HG03469 (cell line): ENCODE measurements at regions not wholly inside any gene's neighbourhood (a gene's known extent, or its start where the extent isn't known, plus 50 kb on each side); places are given as distances from the start of the nearest gene placed in this dataset.
"Not testable (repeated sequence)": the region's sequence is repeated elsewhere in the genome, so short reads cannot be mapped to it uniquely, and the experiment has no call there.

Source experiments
- ATAC-seq: cut with Tn5 transposase; IDR thresholded peaks from one replicate; pipeline ENCODE4 v1.9.1; 2021; ENCODE audit warnings: mild to moderate bottlenecking, moderate library complexity, moderate number of reproducible peaks; ENCODE audit not compliant: unreplicated experiment

- ATAC-seq: no peak
Observed at GRCh38 chr7:17396692-17397091, 98.2 kb downstream of the AHR start.

DNA sequence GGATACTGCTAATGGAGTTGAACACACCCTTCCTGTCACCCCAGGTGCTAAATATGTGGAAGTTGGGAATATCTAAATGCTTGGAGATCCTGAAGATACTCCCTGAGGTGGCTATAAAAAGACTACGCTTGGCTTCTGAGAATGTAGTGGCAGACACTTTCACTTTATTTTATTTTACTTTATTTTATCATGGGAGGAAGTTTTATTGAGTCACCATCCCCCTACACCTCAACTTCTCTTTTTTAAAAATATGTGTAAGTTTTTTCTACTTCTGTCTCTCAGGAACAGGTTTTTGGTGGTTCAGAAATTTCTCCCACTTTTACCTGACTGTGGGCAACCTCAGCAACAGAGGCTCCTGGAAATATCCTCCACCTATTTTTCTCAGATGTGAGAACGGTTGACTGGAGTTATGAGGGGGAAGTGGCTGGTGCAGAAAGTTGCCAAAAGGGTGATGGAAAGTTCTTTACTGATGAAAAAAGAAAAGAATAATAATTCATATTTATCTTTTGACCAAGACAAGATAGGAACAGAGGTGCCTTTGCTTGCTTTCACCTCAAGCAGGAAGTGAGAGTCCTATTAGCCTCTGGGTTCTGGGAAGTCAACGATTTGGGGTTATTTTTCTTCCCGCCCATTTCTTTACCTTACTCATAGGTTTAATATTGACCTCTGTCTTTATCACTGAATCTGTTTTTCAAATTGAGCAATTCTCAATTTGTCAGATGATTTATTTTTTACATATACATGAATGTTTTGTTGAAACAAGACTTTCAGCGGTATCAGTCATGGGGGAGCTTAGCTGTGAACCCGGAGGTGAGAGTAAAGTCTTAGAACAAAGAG, 103.6 kb downstream of the AHR start:
- ATAC-seq: peak; percentile 56

DNA sequence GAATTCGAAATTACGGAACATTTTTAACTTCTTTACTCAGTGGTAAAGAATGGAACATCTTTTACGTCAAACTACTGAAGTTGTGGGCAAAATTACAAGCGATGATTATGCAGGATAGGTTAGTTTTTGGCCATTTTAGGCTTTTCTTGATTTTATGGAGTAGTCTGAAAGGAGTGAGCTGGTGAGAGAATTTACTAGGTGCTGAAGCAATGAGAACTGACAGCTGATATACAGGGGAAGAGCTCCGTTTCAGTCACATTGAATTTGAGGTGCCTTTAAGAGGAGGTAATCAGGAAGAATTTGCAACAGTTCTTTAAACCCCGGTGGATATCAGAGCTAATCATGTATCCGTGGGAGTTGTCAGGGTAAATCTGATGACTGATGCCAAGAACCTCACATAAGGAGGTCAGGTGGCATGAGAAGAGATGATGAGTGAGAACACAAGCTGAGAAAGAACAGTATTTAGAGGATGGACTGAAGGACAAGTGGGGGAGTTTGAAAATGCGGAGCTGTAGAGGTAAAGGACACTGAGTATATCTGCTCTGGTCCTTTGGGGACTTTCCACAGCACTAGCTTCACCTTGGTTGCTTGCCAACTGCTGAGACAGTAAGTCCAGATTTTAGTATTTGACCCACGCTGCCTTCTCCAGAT, 104.3 kb downstream of the AHR start:
- ATAC-seq: peak; percentile 72

GRCh38 chr7:17404006-17404405, 105.6 kb downstream of the AHR start:
- ATAC-seq: no peak

DNA sequence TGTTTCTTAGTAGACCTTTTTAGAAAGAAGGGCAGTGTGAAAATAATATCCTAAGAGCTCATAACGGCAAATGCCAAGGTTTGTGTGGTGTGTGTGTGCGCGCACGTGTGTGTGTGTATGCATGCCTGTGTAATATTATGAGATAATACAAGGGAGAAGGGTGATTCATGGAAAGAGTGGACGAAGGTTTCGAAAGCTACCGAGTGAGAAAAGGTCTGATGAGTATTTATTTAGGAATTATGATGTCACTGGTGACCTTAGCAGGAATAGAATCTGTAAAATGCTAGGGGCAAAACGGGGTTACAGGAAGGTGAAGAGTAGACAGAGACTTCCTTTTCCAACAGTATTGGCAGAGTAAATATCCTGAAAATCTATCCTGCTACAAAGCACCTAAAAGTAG, 107.3 kb downstream of the AHR start:
- ATAC-seq: no peak

DNA sequence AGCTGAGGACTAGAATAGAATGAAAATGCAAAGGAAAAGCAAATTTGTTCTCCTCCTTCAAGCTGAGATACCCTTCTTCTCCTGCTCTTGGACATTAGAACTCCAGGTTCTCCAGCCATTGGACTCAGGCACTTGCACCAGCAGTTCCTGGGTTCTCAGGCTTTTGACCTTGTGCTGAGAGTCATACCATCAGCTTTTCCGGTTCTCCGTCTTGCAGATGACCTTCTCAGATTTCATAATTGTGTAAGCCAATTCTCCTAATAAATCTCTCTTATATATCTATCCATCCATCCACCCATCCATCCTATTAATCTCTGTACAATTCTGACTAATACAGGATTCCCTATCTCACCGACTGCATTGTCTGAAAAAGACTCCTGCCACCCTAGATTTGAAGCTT, 108.3 kb downstream of the AHR start:
- no peak for ATAC-seq

DNA sequence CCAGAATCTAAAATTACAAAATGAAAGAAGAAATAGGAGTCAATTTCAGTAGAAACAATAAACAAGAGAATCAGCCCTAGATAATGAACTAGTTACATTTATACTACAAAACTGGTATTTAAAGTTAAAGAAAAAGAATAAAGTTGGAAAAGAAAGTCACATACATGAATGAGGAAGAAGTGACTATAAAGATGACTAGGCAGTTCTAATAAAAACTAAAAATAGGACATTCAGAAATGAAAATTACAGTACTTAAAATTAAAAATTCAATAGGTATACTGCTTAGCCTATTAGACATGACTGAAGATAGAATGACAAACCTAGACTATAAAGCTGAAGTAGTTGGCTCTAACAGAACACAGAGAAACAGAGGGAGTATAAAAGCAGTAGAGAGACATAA, 108.8 kb downstream of the AHR start:
- ATAC-seq: no peak

DNA sequence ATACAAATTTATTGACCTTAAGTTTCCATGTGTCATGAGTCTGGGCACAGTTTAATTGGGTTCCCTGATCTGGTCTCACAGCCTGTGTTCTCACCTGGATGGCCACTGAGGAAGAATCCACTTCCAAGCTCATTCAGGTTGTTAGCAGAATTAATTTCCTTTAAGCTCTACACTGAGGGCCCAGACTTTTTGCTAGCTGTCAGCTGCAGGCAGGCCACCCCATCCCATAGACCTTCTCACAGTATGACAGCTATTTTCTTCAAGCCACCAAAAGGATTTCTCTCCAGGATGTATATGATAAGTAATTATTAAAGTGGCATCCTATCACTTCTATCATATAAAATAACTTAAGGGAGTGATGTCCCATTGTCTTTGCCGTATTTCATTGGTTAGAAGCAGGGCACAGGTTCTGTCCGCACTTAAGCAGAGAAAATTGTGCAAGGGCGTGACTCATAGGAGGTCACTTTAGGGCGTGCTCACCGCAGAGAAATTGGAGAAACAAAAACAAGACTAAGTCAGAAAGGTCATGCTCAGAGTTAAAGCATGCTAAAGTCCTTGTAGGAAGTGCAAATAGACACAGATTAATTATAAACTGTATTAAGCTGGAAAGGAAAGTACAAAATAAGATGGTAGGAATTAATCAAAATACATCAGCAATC, 109.9 kb downstream of the AHR start:
- ATAC-seq: no peak

DNA sequence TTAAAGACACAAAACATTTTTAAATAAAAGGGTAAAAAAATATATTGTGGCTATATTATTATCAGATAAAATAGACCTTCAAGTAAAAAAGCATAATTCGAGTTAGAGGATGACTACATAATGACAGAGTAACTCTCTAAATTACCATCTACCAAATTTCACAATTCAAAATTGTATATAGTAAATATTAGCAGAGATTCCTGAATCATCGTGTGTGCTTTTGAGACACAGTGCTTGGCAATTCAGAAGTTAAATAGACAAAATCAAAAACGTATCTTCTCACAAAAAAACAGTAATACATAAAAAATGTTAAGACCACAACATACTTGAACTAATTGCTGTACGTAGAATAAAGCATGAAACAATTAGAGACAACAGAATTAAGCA, 110.4 kb downstream of the AHR start:
- ATAC-seq: no peak

GRCh38 chr7:17411922-17412321, 113.5 kb downstream of the AHR start:
- ATAC-seq: no peak

DNA sequence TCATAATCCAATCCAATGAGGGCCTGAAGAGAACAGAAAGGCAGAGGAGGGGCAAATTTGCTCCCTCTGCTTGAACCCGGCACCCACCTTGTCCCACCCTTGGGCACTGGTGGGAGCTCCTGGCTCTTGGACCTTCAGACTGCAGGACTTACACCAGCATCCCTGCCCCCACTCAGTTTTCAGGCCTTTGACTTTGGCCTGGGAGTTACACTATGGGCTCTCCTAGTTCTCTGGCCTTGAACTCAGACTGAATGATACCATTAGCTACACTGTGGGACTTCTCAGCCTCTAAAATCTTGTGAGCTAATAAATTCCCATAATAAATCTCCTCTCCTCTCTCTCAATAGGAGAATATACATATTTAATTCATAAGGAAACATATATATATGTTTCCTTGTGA, 114.4 kb downstream of the AHR start:
- ATAC-seq: no peak

DNA sequence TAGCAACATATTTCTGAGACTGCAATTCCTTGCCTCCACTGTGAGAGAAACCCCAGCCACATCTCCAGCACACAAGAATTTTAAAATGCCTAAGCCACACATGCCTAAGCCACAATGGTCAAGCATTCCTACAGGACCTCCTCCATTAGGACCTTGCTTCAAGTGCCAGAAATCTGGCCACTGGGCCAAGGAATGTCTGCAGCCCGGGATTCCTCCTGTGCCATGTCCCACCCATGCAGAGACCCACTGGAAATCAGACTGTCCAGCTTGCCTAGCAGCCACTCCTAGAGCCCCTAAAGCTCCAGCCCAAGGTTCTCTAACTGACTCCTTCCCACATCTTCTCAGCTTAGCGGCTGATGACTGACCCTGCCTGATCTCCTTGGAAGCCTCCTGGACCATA, 117.5 kb downstream of the AHR start:
- ATAC-seq: no peak

GRCh38 chr7:17420308-17421015, 122.0 kb downstream of the AHR start:
- ATAC-seq: not testable (repeated sequence)

DNA sequence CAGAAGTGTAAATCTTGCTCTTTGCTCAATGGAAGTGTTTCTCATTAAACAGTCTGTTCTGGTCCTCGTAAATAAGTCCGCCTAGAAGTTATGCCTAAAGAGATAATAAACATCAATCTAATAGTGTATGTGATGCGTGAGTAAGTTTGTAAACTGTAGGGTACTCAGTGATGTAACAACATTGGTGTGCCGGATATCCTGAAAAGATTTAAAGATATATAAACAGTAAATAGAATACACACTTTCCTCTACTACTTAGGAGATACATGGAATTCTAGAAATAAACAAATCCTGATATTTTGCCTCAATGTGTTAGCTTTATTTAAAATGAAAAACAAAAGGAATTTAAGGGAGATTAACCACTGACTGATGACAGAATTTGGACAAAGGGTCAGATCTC, 123.5 kb downstream of the AHR start:
- no peak for ATAC-seq

GRCh38 chr7:17422966-17423365, 124.5 kb downstream of the AHR start:
- no peak for ATAC-seq

DNA sequence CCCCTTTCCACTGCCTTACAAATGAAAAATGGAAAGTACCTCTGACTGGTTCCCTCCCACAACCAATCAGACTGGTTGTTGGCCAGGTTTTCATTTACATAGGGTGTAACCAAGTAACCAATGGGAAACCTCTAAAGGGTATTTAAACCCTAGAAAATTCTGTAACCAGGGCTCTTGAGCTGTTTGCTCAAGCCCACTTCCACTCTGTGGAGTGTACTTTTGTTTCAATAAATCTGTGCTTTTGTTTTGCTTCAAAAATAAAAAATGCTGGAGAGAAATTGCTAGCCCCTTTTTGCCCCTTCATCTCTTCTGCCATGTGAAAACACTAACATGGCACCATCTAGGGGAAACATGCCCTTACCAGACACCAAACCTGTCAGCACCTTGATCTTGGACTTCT, 129.5 kb downstream of the AHR start:
- no peak for ATAC-seq

- ATAC-seq: no peak
Observed at GRCh38 chr7:17429579-17429978, 131.1 kb downstream of the AHR start.

DNA sequence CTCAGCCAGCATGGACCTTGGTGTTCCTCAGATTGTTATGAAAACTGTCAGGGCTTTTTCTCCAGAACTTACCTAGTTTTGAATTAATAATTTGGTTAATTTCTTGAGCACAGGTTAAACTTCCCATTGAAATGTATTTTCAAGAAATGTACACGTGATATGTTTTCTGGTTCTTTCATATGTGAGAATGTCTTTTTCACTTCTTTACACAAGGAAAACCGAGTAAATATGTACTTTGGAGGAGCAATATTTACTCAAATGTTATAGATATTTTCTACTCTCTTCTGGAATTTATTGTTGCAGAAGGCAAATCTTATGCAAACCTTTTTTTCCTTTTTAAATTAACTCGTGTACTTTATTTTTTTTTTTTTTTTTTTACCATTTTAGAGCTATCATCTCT, 134.3 kb downstream of the AHR start:
- ATAC-seq: no peak

GRCh38 chr7:17434191-17434590, 135.7 kb downstream of the AHR start:
- no peak for ATAC-seq

DNA sequence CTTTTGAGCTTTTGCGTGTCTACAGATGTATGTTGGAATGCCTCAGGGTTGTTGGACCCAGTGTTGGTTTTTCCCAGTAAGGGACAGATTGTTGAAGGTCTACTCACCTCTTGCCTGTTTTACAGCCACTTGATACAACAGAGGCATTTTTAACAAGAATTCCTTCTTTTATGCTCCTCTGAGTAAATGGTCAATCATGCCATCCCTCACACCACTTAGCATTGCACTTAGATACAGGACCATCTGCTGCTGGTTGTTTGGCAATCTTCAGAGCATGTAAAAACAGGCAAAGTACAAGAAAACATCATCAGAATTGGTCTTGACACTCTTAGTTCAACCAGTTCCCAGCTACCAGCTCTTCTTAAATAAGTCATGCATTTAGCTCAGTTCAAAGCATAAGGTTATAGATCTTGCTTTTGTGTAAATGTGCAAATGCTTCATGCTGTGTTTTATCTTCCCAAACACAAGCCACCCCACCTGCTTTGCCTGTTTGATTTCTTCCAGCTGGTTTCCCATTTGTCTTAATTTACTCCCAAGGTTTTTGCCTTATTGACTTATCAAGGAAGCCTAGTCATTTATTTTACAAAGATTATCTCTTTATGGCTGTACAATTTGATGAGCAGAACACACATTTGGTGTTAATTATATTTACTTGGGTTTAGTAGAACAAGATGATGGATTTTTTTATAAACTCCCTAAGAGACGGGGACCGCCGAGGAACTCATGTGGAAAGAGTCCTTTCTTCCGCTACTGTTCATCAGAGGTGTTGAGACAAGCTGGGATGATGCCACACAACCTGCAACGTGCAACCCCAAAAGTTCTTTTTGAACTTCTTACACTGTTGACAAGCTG, 136.6 kb downstream of the AHR start:
- no peak for ATAC-seq

DNA sequence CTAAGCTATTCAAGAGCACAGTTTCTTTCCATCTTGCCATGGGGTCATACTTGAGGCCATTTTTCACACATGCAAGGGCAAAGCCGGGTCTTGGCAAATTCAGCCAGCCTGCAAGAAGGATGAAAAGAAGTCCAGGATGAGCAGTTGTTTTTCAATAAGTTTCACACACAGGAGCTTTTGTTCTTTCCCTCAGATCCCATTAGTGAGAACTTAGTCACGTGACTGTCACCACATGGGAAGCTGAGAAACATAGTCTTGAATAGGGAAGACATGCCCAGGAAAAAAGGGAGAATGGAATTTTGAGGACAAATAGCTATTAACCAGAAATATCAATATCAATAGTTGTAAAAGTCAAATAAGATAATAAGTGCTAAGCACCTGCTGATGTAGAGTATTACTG, 137.7 kb downstream of the AHR start:
- ATAC-seq: no peak
